Adrenal gland (tissue), 9 donors: ENCODE measurements at regions not wholly inside any gene's neighbourhood (a gene's known extent, or its start where the extent isn't known, plus 50 kb on each side); places are given as distances from the start of the nearest gene placed in this dataset.

ENCODE experiments used
- DNase-seq, 7 donors: peaks; one replicate each; pipeline ENCODE4 v3.0.0-alpha.2; 2019 to 2020
- H3K27ac ChIP-seq, 5 donors: fragments of 200-600 bp; sonication (generic) in 4 of 5; 1 replicate in 3 of 5; 2 replicates in 2 of 5; pipeline versions ENCODE4 v1.5.1 to v1.8.0; 2016 to 2020; ENCODE audit warnings: mild to moderate bottlenecking in 1 of 5
- H3K27me3 ChIP-seq: fragments of 200-600 bp; 2 replicates; pipeline ENCODE4 v1.8.0; 2021
- H3K36me3 ChIP-seq, 2 donors: fragments of 200-600 bp; replicated peaks in 1 of 2; 1 replicate in 1 of 2; 2 replicates in 1 of 2; pipeline versions ENCODE4 v1.5.1 to v1.8.0; 2018 to 2022
- H3K4me1 ChIP-seq, 2 donors: fragments of 200-600 bp; replicated peaks in 1 of 2; 1 replicate in 1 of 2; 2 replicates in 1 of 2; pipeline versions ENCODE4 v1.5.1 to v1.8.0; 2018 to 2021
- H3K4me3 ChIP-seq, 4 donors: fragments of 200-600 bp; sonication (generic) in 3 of 4; one replicate each; pipeline ENCODE4 v1.5.1; 2016 to 2018
- H3K9me3 ChIP-seq, 3 donors: fragments of 200-600 bp; sonication (generic) in 1 of 3; replicated peaks in 1 of 3; 1 replicate in 2 of 3; 2 replicates in 1 of 3; pipeline versions ENCODE4 v1.5.1 to v1.8.0; 2016 to 2021
- POLR2A ChIP-seq, 2 donors: fragments of 450-650 bp; IDR thresholded peaks; one replicate each; pipeline ENCODE4 v1.6.1; 2017; ENCODE audit warnings: antibody characterized with exemption in 2 of 2, mild to moderate bottlenecking in 2 of 2, moderate library complexity in 1 of 2
- WGBS, 4 donors: extraction: QIAGEN DNeasy Blood & Tissue Kit in 2 of 4; methylation state at CpG; one replicate each; pipeline versions ENCODE4 v1.1.5 to v1.1.7; 2013 to 2017; 5-methylcytosine and 5-hydroxymethylcytosine counted together
- intact Hi-C, 2 donors: fragments of 100-400 bp; cut with DNase I; formaldehyde crosslinking; loops; one replicate each; pipeline versions ENCODE4 v1.14.1 to v1.15.0; 2022 to 2023
- TF ChIP-seq, protein P1 (sequence below), 6 experiments: fragments of 450-650 bp in 4 of 6; fragments of 200-600 bp in 2 of 6; sonication (generic) in 1 of 6; IDR thresholded peaks; 1 replicate in 5 of 6; 2 replicates in 1 of 6; pipeline versions ENCODE4 v1.5.1 to v1.8.0; 2016 to 2021; ENCODE audit warnings: antibody characterized with exemption in 6 of 6, mild to moderate bottlenecking in 2 of 6, moderate library complexity in 1 of 6
- donor health status: healthy with polysubstance abuse.
- donor health status: Bipolar disorder and iron deficiency.
- donor health status: DM: yes; HTN: yes; CAD: no.
- donor health status: DM: no; HTN: no; CAD: no.
- donor health status: DM: no; HTN: no; CAD: no.

- intact Hi-C loops, result no loop called here
- Histone ChIP-seq H3K4me1 (no peaks in the 10 kb centered on the region), H3K9me3 (no peaks in the 10 kb centered on the region), H3K27ac (no peak overlapping the region), H3K27me3 (no peaks in the 10 kb centered on the region), H3K36me3 (no peaks in the 10 kb centered on the region), H3K4me3 (no peak overlapping the region)
- no peak for TF ChIP-seq POLR2A (IDR thresholded peaks at IDR 0.05)
- TF ChIP-seq, protein P1, sequence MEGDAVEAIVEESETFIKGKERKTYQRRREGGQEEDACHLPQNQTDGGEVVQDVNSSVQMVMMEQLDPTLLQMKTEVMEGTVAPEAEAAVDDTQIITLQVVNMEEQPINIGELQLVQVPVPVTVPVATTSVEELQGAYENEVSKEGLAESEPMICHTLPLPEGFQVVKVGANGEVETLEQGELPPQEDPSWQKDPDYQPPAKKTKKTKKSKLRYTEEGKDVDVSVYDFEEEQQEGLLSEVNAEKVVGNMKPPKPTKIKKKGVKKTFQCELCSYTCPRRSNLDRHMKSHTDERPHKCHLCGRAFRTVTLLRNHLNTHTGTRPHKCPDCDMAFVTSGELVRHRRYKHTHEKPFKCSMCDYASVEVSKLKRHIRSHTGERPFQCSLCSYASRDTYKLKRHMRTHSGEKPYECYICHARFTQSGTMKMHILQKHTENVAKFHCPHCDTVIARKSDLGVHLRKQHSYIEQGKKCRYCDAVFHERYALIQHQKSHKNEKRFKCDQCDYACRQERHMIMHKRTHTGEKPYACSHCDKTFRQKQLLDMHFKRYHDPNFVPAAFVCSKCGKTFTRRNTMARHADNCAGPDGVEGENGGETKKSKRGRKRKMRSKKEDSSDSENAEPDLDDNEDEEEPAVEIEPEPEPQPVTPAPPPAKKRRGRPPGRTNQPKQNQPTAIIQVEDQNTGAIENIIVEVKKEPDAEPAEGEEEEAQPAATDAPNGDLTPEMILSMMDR (IDR thresholded peaks at IDR 0.05), result no peak
- no peak for DNase-seq
These were observed 1925.6 kb downstream of the EFNA5 start for GRCh38 chr5:105745111-105745510.

DNA sequence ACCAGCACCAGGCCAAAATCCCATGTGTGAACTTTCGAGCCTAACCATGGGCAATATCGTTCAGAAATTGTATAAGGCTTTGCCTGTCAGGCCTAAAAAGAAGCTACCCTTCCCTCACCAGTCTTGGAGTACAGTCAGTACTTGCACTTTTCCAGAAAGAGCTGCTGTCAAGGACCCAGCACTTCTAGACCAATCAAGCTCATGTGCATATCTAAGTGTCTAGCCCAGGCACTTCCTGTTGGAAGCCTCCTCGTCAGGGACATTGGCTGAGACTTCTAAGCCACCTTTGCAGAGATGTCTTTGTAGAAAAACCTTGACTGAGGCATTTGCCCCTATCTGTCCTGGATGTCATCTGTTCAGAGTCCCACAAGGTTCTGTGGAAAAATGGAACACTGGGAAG, 1930.5 kb downstream of the EFNA5 start:
- no peak overlapping the region for H3K27ac ChIP-seq
- no peaks in the 10 kb centered on the region for H3K36me3 ChIP-seq
- 64 to 75% (median 71%) methylated on average over 3 of the region's 3 CpGs for WGBS, 4 donors
- H3K27me3 ChIP-seq, result no peaks in the 10 kb centered on the region
- H3K4me1 ChIP-seq, result no peaks in the 10 kb centered on the region
- no peaks in the 10 kb centered on the region for H3K9me3 ChIP-seq
- no peak overlapping the region for H3K4me3 ChIP-seq
- intact Hi-C loops, result no loop called here
- no peak for TF ChIP-seq POLR2A (IDR thresholded peaks at IDR 0.05)
- no peak for DNase-seq

DNA sequence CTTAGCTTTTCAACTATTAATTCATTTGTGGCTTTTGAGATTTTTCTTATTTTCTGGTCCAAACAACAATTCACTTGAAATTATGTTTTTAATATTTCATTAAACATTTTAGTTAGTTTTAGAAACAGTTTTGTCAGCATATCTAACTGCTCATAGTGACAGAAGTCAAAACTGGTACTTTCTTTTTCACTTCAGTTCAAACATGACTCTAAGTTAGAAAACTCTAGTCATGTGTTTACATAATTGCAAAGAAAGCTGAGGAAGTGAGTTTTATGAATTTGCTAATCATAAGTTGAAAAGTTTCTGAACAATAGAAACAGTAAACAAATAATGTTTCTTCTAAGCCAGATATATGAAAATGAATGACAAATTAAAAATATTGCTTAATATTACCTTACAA, 1931.0 kb downstream of the EFNA5 start:
- intact Hi-C loops, result no loop called here
- no peaks in the 10 kb centered on the region for H3K27me3 ChIP-seq
- TF ChIP-seq POLR2A (IDR thresholded peaks at IDR 0.05), result no peak
- TF ChIP-seq, protein P1 (IDR thresholded peaks at IDR 0.05), result no peak
- H3K4me3 ChIP-seq, result no peak overlapping the region
- H3K27ac ChIP-seq, result no peak overlapping the region
- H3K4me1 ChIP-seq, result no peaks in the 10 kb centered on the region
- no peak for DNase-seq
- no peaks in the 10 kb centered on the region for H3K9me3 ChIP-seq
- no peaks in the 10 kb centered on the region for H3K36me3 ChIP-seq

DNA sequence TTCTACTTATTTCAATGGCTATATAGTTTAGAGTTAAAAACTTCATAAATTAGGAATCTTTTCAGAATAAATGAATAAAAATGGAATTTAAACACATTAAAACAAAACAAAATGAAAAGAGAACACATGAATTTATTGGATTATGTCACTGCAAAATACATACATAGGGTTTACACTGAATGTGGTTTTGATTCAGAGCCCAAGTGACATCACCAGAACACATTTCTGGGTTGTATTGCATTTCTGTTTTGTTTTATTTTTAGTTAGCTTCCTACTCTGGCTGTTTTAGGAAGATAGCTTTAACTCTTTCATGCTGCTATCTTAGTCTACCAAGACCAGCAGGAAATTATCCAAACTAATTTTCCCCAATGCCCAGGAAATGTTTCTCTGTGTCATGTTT, 1935.0 kb downstream of the EFNA5 start:
- no peaks in the 10 kb centered on the region for H3K9me3 ChIP-seq
- no peak overlapping the region for H3K4me3 ChIP-seq
- intact Hi-C loops, result no loop called here
- H3K4me1 ChIP-seq, result no peaks in the 10 kb centered on the region
- H3K27ac ChIP-seq, result no peak overlapping the region
- TF ChIP-seq POLR2A (IDR thresholded peaks at IDR 0.05), result no peak
- TF ChIP-seq, protein P1 (IDR thresholded peaks at IDR 0.05), result no peak
- no peaks in the 10 kb centered on the region for H3K36me3 ChIP-seq
- no peak for DNase-seq
- H3K27me3 ChIP-seq, result no peaks in the 10 kb centered on the region

DNA sequence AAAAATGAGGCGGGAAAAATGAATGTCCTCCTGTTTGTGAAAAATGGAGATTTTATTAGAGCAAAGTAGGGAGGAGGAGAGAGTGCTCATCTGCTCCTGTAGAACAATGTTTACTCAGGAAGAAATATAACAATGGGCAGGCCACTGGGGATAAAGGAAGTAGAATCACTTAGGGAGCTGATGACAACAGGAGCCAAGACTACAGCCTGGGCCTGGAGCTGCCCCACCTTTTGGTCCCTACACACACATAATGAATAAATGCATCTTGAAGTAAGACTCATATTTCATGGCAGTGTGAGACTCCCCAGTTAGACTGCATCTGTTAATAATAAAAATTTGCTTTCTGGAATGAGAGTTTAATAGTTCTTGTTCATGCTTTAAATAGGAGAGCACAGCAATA, 1939.8 kb downstream of the EFNA5 start:
- H3K36me3 ChIP-seq, result no peaks in the 10 kb centered on the region
- intact Hi-C loops, result no loop called here
- no peak overlapping the region for H3K4me3 ChIP-seq
- no peak for DNase-seq
- no peak overlapping the region for H3K27ac ChIP-seq
- WGBS, 4 donors, result 57 to 80% (median 62%) methylated on average over 1 of the region's 1 CpG
- no peaks in the 10 kb centered on the region for H3K4me1 ChIP-seq
- TF ChIP-seq, protein P1 (IDR thresholded peaks at IDR 0.05), result no peak
- TF ChIP-seq POLR2A (IDR thresholded peaks at IDR 0.05), result no peak
- no peaks in the 10 kb centered on the region for H3K27me3 ChIP-seq
- H3K9me3 ChIP-seq, result no peaks in the 10 kb centered on the region
